ENCODE measurements at regions not wholly inside any gene's neighbourhood (a gene's known extent, or its start where the extent isn't known, plus 50 kb on each side); places are given as distances from the start of the nearest gene placed in this dataset.

DNA sequence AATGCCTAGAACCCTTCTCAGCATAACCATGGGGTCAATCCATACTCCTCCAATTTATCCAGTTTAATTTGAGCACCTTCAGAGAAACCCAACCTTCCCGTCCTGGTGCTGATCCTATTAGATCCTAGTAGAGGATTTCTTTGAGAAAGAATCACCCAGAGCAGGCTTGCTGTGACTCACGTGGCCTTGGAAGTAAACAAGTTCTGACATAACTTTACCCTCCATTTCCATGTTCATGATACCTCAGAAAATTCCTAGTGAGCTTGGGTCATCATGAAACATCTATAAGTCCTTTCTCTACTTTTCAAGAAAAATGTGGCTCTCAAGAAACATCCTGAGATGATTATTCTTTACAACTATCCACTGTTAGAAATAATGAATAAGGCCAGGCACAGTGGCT, 71.7 kb downstream of the PRLHR start:
- BruUV-seq (replicated peaks) = no TSS peak
- Histone ChIP-seq H3K27ac (ENCODE audit: low read length) (no peak overlapping the region), H3K27me3 (ENCODE audit: control insufficient read depth, insufficient read depth, low read length) (peaks cover 4% of the 10 kb centered on the region; the same call in 1 of the 2 replicates), H3K4me3 (ENCODE audit: low read depth in 2 of 2, low read length in 2 of 2) (no peak overlapping the region), H3K9me3 (ENCODE audit: control insufficient read depth, insufficient read depth, low read depth, low read length) (no peaks in the 10 kb centered on the region), H3K4me1 (ENCODE audit: control insufficient read depth, insufficient read depth, low read length) (no peaks in the 10 kb centered on the region), H3K36me3 (ENCODE audit: control insufficient read depth, insufficient read depth, low read length) (no peaks in the 10 kb centered on the region)
- DNase-seq (ENCODE audit: low read depth, low spot score) (no peak), ATAC-seq (no peak)
- TF ChIP-seq TCF7L2 (IDR thresholded peaks at IDR 0.05; ENCODE audit: low read depth, low read length) = no peak
- in situ Hi-C loops (cut with HindIII; ENCODE audit: low pct_unique_long_range_greater_than_20kb, low sequenced_read_pairs) = no loop called here
- CTCF ChIA-PET = no interaction called here
- intact Hi-C loops (cut with micrococcal nuclease; ENCODE audit: unreplicated experiment) = no loop called here
- POLR2A ChIA-PET = no interaction called here

DNA sequence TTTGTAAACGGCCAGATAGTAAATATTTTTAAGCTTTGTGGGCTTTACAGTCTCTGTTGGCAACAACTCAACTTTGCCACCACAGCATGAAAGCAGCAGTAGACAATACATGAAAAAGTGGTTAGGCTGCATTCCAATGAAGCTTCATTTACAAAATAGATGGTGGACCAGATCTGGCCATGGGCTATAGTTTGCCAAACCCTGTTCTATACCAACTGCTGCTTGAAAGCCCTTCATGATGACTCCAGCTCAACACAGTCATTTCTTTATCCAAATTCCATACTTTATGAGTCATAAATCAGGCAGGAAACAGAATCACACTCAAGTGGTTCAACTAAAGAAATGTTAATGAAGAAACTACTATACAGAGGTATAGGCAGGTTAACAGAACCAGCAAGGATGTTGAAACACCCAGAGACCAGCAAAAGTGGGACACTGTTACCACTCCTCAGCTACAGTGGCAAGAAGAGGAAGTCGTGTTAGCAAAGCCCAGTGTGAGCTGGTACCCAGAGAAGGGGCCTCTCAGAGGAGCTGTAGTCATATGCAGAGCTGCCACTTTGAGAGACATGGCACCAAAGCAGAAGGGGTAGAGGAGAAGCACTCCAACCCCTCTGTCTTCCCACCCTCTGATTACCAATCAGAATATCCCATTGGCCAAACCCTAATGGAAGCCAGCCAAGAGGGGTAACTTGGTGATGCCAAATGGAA, 72.5 kb downstream of the PRLHR start:
- POLR2A ChIA-PET = no interaction called here
- TF ChIP-seq SIN3A (IDR thresholded peaks at IDR 0.05; ENCODE audit: borderline replicate concordance, insufficient read depth, low read depth, low read length) = no peak
- TF ChIP-seq POLR2AphosphoS5 (IDR thresholded peaks at IDR 0.05; ENCODE audit: low read depth, low read length) = no peak
- CTCF ChIA-PET = no interaction called here
- Histone ChIP-seq H3K27me3 (ENCODE audit: control insufficient read depth, insufficient read depth, low read length) (peaks cover 4% of the 10 kb centered on the region; the same call in 1 of the 2 replicates), H3K27ac (ENCODE audit: low read length) (no peak overlapping the region), H3K9me3 (ENCODE audit: control insufficient read depth, insufficient read depth, low read depth, low read length) (peaks cover 2% of the 10 kb centered on the region; the same call in 1 of the 2 replicates), H3K4me1 (ENCODE audit: control insufficient read depth, insufficient read depth, low read length) (no peaks in the 10 kb centered on the region), H3K4me3 (ENCODE audit: low read depth in 2 of 2, low read length in 2 of 2) (no peak overlapping the region), H3K36me3 (ENCODE audit: control insufficient read depth, insufficient read depth, low read length) (no peaks in the 10 kb centered on the region)
- intact Hi-C loops (cut with micrococcal nuclease; ENCODE audit: unreplicated experiment) (no loop called here), in situ Hi-C loops (cut with HindIII; ENCODE audit: low pct_unique_long_range_greater_than_20kb, low sequenced_read_pairs) (no loop called here)
- BruUV-seq (replicated peaks) = no TSS peak
- ATAC-seq (no peak), DNase-seq (ENCODE audit: low read depth, low spot score) (no peak)

DNA sequence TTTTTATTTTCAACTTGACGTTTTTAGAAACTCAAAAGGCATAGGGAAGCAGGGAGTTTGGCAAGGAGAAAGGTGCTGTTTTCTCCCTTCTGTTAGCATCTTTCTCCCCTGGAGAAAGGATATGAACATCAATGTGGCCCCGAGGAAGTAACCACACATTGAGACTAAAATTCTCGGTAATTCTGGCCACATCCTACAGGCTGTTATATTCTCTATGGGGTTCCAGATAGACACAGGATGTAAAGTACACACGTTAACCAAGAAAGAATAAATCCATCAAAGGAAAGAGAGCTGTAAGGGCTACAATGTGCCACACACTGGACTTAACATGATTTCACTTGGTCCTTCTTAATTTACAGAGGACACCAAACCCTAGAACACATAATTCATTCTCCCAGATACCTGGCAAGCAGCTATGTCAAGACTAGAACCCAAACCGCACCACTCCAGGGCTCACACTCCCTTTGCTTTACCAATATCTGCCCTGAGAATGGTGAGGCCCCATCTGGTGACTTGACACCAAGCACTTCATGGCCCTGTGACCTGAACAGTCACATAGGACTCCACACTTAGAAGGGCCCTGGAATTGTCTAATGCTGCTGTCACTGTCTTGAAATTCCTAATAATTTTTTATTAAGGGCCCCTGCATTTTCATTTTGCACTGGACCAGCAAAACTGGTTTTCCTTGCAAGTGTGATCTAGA, 73.9 kb downstream of the PRLHR start:
- in situ Hi-C loops (cut with HindIII; ENCODE audit: low pct_unique_long_range_greater_than_20kb, low sequenced_read_pairs) (no loop called here), intact Hi-C loops (cut with micrococcal nuclease; ENCODE audit: unreplicated experiment) (no loop called here)
- no peak overlapping the region for H3K27ac ChIP-seq (ENCODE audit: low read length)
- TF ChIP-seq TCF7L2 (IDR thresholded peaks at IDR 0.05; ENCODE audit: low read depth, low read length) (no peak), POLR2AphosphoS5 (IDR thresholded peaks at IDR 0.05; ENCODE audit: low read depth, low read length) (no peak), SIN3A (IDR thresholded peaks at IDR 0.05; ENCODE audit: borderline replicate concordance, insufficient read depth, low read depth, low read length) (no peak)
- TF ChIP-seq, protein P1, sequence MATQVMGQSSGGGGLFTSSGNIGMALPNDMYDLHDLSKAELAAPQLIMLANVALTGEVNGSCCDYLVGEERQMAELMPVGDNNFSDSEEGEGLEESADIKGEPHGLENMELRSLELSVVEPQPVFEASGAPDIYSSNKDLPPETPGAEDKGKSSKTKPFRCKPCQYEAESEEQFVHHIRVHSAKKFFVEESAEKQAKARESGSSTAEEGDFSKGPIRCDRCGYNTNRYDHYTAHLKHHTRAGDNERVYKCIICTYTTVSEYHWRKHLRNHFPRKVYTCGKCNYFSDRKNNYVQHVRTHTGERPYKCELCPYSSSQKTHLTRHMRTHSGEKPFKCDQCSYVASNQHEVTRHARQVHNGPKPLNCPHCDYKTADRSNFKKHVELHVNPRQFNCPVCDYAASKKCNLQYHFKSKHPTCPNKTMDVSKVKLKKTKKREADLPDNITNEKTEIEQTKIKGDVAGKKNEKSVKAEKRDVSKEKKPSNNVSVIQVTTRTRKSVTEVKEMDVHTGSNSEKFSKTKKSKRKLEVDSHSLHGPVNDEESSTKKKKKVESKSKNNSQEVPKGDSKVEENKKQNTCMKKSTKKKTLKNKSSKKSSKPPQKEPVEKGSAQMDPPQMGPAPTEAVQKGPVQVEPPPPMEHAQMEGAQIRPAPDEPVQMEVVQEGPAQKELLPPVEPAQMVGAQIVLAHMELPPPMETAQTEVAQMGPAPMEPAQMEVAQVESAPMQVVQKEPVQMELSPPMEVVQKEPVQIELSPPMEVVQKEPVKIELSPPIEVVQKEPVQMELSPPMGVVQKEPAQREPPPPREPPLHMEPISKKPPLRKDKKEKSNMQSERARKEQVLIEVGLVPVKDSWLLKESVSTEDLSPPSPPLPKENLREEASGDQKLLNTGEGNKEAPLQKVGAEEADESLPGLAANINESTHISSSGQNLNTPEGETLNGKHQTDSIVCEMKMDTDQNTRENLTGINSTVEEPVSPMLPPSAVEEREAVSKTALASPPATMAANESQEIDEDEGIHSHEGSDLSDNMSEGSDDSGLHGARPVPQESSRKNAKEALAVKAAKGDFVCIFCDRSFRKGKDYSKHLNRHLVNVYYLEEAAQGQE (IDR thresholded peaks at IDR 0.05; ENCODE audit: insufficient read depth in 1 of 2, low read depth in 2 of 2, low read length in 1 of 2) = no peak
- TF ChIP-seq, protein P2, sequence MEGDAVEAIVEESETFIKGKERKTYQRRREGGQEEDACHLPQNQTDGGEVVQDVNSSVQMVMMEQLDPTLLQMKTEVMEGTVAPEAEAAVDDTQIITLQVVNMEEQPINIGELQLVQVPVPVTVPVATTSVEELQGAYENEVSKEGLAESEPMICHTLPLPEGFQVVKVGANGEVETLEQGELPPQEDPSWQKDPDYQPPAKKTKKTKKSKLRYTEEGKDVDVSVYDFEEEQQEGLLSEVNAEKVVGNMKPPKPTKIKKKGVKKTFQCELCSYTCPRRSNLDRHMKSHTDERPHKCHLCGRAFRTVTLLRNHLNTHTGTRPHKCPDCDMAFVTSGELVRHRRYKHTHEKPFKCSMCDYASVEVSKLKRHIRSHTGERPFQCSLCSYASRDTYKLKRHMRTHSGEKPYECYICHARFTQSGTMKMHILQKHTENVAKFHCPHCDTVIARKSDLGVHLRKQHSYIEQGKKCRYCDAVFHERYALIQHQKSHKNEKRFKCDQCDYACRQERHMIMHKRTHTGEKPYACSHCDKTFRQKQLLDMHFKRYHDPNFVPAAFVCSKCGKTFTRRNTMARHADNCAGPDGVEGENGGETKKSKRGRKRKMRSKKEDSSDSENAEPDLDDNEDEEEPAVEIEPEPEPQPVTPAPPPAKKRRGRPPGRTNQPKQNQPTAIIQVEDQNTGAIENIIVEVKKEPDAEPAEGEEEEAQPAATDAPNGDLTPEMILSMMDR (IDR thresholded peaks at IDR 0.05) = no peak
- peaks cover 9% of the 10 kb centered on the region; the same call in 1 of the 2 replicates for H3K9me3 ChIP-seq (ENCODE audit: control insufficient read depth, insufficient read depth, low read depth, low read length)
- H3K4me1 ChIP-seq (ENCODE audit: control insufficient read depth, insufficient read depth, low read length) = no peaks in the 10 kb centered on the region
- no peak for ATAC-seq
- POLR2A ChIA-PET = no interaction called here
- BruUV-seq (replicated peaks) = no TSS peak
- no peak for DNase-seq (ENCODE audit: low read depth, low spot score)
- H3K4me3 ChIP-seq (ENCODE audit: low read depth in 2 of 2, low read length in 2 of 2) = no peak overlapping the region
- H3K27me3 ChIP-seq (ENCODE audit: control insufficient read depth, insufficient read depth, low read length) = peaks cover 4% of the 10 kb centered on the region; the same call in 1 of the 2 replicates
- H3K36me3 ChIP-seq (ENCODE audit: control insufficient read depth, insufficient read depth, low read length) = no peaks in the 10 kb centered on the region
- CTCF ChIA-PET = no interaction called here
